GM23248 (cell line): ENCODE measurements at regions not wholly inside any gene's neighbourhood (a gene's known extent, or its start where the extent isn't known, plus 50 kb on each side); places are given as distances from the start of the nearest gene placed in this dataset.

ENCODE experiments used
- DNase-seq: peaks from one replicate; pipeline ENCODE4 v3.0.0-alpha.2; 2015
- H2AFZ ChIP-seq: fragments of 200-600 bp; sonication (generic); 2 replicates; pipeline ENCODE4 v1.6.1; 2016; ENCODE audit warnings: antibody characterized with exemption
- H3F3A ChIP-seq: fragments of 200-600 bp; sonication (generic); 2 replicates; pipeline ENCODE4 v1.6.1; 2016; ENCODE audit warnings: mild to moderate bottlenecking, antibody characterized with exemption, mixed run types; ENCODE audit not compliant: insufficient read depth
- H3K27ac ChIP-seq: fragments of 200-600 bp; sonication (generic); 2 replicates; pipeline ENCODE4 v1.5.1; 2016; ENCODE audit warnings: mild to moderate bottlenecking
- H3K27me3 ChIP-seq: fragments of 200-600 bp; sonication (generic); replicated peaks from 2 replicates; pipeline ENCODE4 v1.6.1; 2016; ENCODE audit warnings: mild to moderate bottlenecking; ENCODE audit not compliant: insufficient read depth
- H3K36me3 ChIP-seq: fragments of 200-600 bp; sonication (generic); 2 replicates; pipeline ENCODE4 v1.6.1; 2016; ENCODE audit warnings: low read depth, mild to moderate bottlenecking
- H3K4me1 ChIP-seq: fragments of 200-600 bp; sonication (generic); 2 replicates; pipeline ENCODE4 v1.6.1; 2016; ENCODE audit warnings: mild to moderate bottlenecking; ENCODE audit not compliant: insufficient read depth
- H3K4me2 ChIP-seq: fragments of 200-600 bp; sonication (generic); one replicate; pipeline ENCODE4 v1.6.1; 2016; ENCODE audit warnings: mild to moderate bottlenecking; ENCODE audit not compliant: unreplicated experiment
- H3K4me3 ChIP-seq: fragments of 200-600 bp; sonication (generic); 2 replicates; pipeline ENCODE4 v1.5.1; 2016; ENCODE audit warnings: mild to moderate bottlenecking
- H3K79me2 ChIP-seq: fragments of 200-600 bp; sonication (generic); 2 replicates; pipeline ENCODE4 v1.6.1; 2016; ENCODE audit warnings: mild to moderate bottlenecking; ENCODE audit not compliant: insufficient read depth
- H3K9ac ChIP-seq: fragments of 200-600 bp; sonication (generic); 2 replicates; pipeline ENCODE4 v1.6.1; 2016; ENCODE audit warnings: mild to moderate bottlenecking
- H3K9me2 ChIP-seq: fragments of 200-600 bp; sonication (generic); 2 replicates; pipeline ENCODE4 v1.6.1; 2016; ENCODE audit warnings: mixed run types, mild to moderate bottlenecking, moderate library complexity; ENCODE audit not compliant: insufficient read depth
- H3K9me3 ChIP-seq: fragments of 200-600 bp; sonication (generic); one replicate; pipeline ENCODE4 v1.6.1; 2017; ENCODE audit warnings: low read depth
- H4K20me1 ChIP-seq: fragments of 200-600 bp; sonication (generic); 2 replicates; pipeline ENCODE4 v1.6.0; 2016; ENCODE audit not compliant: insufficient read depth
- EZH2 ChIP-seq: fragments of 200-600 bp; sonication (generic); IDR thresholded peaks from 2 replicates; pipeline ENCODE4 v1.6.1; 2018; ENCODE audit warnings: antibody characterized with exemption, mild to moderate bottlenecking; ENCODE audit not compliant: insufficient read depth, poor library complexity, severe bottlenecking
- EZH2phosphoT487 ChIP-seq: fragments of 200-600 bp; sonication (generic); IDR thresholded peaks from 2 replicates; pipeline ENCODE4 v1.6.1; 2018; ENCODE audit warnings: antibody characterized with exemption, moderate library complexity, mild to moderate bottlenecking, low read depth; ENCODE audit not compliant: insufficient read depth
- WGBS, 2 experiments: methylation state at CpG; one replicate each; pipeline ENCODE4 v1.1.6; 2015 to 2017; ENCODE audit warnings: low lambda C conversion rate in 2 of 2, low coverage in 1 of 2; ENCODE audit errors: missing lambda C conversion rate in 2 of 2; 5-methylcytosine and 5-hydroxymethylcytosine counted together
- in situ Hi-C: fragments of 300-500 bp; cut with MboI; formaldehyde crosslinking; loops from 2 replicates; pipeline ENCODE4 v1.15.0; 2020

DNA sequence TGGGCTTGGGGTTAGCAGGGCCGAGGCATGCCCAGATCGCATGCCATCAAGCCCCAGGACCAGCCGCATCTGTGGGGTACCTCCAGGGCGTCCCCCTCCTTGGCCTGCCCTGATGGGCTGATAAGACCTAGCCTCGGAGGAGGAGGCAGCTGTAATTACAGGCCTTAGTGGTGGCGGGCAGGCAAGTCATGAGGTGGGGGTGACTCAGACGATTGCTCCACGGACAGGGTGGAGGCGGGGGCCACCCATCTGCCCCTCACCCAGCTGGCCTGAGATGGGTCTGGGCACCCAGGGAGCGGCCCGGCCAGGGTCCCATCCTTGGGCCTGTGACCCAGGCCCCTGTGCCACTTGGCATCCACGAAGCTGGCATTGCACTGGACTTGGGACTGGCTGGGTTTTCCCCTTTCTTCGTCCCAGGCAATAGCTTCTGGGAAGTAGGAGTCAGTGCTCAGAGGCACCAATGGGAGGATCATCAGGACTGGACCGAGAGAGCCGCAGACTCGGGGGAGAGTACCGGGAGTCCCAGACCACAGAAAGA lies 57.5 kb downstream of the CEBPB start:
- Histone ChIP-seq H3K9me2 (no peaks in the 10 kb centered on the region), H3K27ac (peak overlapping the region; percentile 35), H3K36me3 (no peaks in the 10 kb centered on the region), H3K27me3 (no peaks in the 10 kb centered on the region), H4K20me1 (no peaks in the 10 kb centered on the region), H3K9ac (peak overlapping the region; percentile 20), H2AFZ (peak overlapping the region; percentile 70), H3K4me1 (peaks cover 40% of the 10 kb centered on the region), H3K9me3 (no peaks in the 10 kb centered on the region), H3K4me3 (no peak overlapping the region), H3K4me2 (no peak overlapping the region), H3F3A (peaks cover 8% of the 10 kb centered on the region), H3K79me2 (no peaks in the 10 kb centered on the region)
- 26 to 31% methylated on average over 16 to 17 of the region's 17 CpGs for WGBS, 2 experiments
- in situ Hi-C loops: no loop called here
- DNase-seq: peak; percentile 86
- TF ChIP-seq EZH2phosphoT487: no peak
- no peak for TF ChIP-seq EZH2

DNA sequence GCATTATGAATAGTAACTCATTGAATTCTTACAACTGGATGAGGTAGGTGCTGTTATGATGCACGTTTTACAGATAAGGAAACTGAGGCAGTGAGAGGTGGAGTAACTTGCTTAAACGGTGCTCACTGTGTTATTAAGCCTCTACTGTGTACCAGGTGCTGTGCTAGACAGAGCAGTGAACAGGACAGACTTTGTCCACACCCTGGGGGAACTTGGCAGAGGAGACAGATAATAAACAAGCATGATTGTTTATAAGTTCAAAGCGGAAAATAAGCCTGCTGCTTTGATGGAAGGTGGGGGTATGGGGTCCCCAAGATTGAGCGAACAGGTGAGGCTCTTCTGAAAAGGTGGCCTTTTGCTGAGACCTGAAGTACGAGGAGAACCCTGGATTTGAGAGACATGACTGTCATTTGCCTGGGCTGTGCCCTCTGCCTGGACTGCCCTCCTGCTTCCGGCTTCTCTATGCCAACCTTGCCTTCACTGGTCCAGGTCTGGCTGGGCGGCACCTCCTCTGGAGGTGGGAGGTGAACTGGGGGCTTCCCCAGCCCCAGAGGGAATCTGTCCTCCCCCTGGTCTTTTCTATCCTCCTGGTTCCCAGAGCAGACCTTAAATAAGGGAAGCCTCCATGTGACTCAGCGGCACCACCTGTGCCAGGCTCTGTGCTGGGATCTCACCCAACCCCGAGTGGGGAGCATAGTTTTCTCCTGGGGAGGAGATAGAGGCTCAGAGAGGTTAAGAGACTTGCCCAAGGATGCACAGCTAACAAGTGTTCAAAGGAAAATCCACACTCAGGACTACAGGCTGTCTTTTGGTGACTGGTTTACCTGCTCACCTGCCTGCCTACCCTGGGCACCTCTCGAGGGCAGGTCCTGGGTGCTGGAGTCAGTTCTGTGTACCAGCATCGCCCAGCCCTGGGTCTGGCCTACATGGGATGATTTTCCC lies 59.1 kb downstream of the CEBPB start:
- Histone ChIP-seq H3K36me3 (no peaks in the 10 kb centered on the region), H3K4me1 (peaks cover 40% of the 10 kb centered on the region), H4K20me1 (no peaks in the 10 kb centered on the region), H3K9me3 (no peaks in the 10 kb centered on the region), H3K27ac (no peak overlapping the region), H3K9me2 (no peaks in the 10 kb centered on the region), H3K4me2 (no peak overlapping the region), H2AFZ (no peak overlapping the region), H3K27me3 (no peaks in the 10 kb centered on the region), H3F3A (peaks cover 8% of the 10 kb centered on the region), H3K9ac (no peak overlapping the region), H3K4me3 (no peak overlapping the region), H3K79me2 (no peaks in the 10 kb centered on the region)
- TF ChIP-seq EZH2 (no peak), EZH2phosphoT487 (no peak)
- WGBS, 2 experiments: 74 to 79% methylated on average over 11 of the region's 11 CpGs
- no peak for DNase-seq
- in situ Hi-C loops: no loop called here

DNA sequence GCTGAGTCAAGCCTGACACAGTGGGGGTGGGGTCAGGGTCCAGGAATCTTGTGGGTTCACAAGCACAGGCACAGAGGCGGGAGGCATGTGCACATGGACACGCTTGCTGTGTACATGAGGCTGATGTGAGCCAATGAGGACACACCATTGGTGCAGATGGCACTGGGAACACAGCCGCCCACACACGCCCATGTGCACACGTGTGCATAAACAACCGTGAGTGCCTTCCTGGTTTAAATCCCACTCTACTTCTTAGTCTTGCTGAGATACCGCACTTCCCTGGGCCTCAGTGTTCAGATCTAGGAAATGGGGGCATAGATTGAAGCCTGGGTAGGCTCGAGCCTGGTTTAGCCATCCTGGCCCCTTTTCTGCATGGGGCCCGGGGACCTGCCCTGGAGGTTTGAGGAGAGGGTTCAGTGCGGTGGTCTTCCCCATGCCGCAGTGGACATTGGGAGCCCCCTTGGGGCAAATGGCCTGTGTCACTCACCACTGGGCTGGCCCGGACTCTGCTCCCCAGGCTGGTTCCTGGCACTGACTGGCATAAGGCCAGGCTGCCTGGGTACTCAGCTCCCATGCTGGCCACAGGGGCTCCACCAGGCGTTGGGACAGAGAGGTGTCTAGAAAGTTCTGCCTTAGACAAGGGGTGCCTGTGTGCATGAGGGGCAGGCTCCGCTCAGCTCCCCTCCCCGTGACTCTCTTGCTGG lies 60.2 kb downstream of the CEBPB start:
- no peak for TF ChIP-seq EZH2
- TF ChIP-seq EZH2phosphoT487: no peak
- Histone ChIP-seq H3K27ac (peak overlapping the region; percentile 90), H3F3A (peaks cover 8% of the 10 kb centered on the region), H3K36me3 (no peaks in the 10 kb centered on the region), H3K9me2 (no peaks in the 10 kb centered on the region), H3K79me2 (no peaks in the 10 kb centered on the region), H2AFZ (no peak overlapping the region), H3K27me3 (no peaks in the 10 kb centered on the region), H3K9ac (no peak overlapping the region; the same call in 1 of the 2 replicates), H3K4me3 (no peak overlapping the region), H3K4me2 (no peak overlapping the region), H3K9me3 (no peaks in the 10 kb centered on the region), H4K20me1 (no peaks in the 10 kb centered on the region), H3K4me1 (peaks cover 33% of the 10 kb centered on the region)
- no peak for DNase-seq
- 92 to 96% methylated on average over 14 to 15 of the region's 15 CpGs for WGBS, 2 experiments
- in situ Hi-C loops: no loop called here

DNA sequence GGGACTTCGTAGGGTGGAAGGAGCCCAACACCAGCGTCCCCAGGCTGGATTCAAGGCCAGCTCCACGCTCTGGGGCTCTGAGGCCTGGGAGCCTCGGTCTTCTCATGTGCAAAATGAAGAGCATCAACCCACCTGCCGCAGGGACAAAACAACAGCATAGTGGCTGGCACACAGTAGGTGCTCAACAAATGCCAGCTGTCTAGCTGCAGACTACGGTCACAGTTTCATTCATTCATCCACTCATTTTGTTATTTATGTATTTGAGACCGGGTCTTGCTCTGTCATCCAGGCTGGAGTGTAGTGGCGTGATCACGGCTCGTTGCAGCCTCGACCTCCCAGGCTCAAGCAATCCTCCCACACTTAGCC lies 60.7 kb downstream of the CEBPB start:
- Histone ChIP-seq H3K9me2 (no peaks in the 10 kb centered on the region), H3K4me3 (no peak overlapping the region), H3K27me3 (no peaks in the 10 kb centered on the region), H3K27ac (peak overlapping the region; percentile 90), H2AFZ (no peak overlapping the region), H3K4me1 (peaks cover 33% of the 10 kb centered on the region), H3K36me3 (no peaks in the 10 kb centered on the region), H3F3A (peaks cover 8% of the 10 kb centered on the region), H3K9me3 (no peaks in the 10 kb centered on the region), H4K20me1 (no peaks in the 10 kb centered on the region), H3K79me2 (no peaks in the 10 kb centered on the region), H3K4me2 (peak overlapping the region; percentile 34), H3K9ac (peak overlapping the region; percentile 65)
- no peak for TF ChIP-seq EZH2
- TF ChIP-seq EZH2phosphoT487: no peak
- in situ Hi-C loops: no loop called here
- 98 to 99% methylated on average over 10 to 11 of the region's 11 CpGs for WGBS, 2 experiments
- DNase-seq: no peak
